Endodermal cell (in vitro differentiated cells): ENCODE measurements at regions not wholly inside any gene's neighbourhood (a gene's known extent, or its start where the extent isn't known, plus 50 kb on each side); places are given as distances from the start of the nearest gene placed in this dataset.

Experiments used
- DNase-seq: peaks from one replicate; pipeline ENCODE4 v3.0.0-alpha.2; 2017
- H3K27ac ChIP-seq: 2 replicates; pipeline ENCODE4 v1.5.1; 2013; ENCODE audit warnings: mild to moderate bottlenecking, low read depth, low read length, moderate library complexity
- H3K27me3 ChIP-seq: 2 replicates; pipeline ENCODE4 v1.6.1; 2013; ENCODE audit warnings: mild to moderate bottlenecking, low read length, moderate library complexity; ENCODE audit not compliant: insufficient read depth, control insufficient read depth, poor library complexity, severe bottlenecking
- H3K36me3 ChIP-seq: 2 replicates; pipeline ENCODE4 v1.7.0; 2013; ENCODE audit warnings: mild to moderate bottlenecking, low read length, moderate library complexity; ENCODE audit not compliant: control insufficient read depth, insufficient read depth
- H3K4me1 ChIP-seq: one replicate; pipeline ENCODE4 v1.7.0; 2013; ENCODE audit warnings: low read length; ENCODE audit not compliant: control insufficient read depth, insufficient read depth
- H3K4me3 ChIP-seq: 2 replicates; pipeline ENCODE4 v1.5.1; 2013; ENCODE audit warnings: mild to moderate bottlenecking, low read length, moderate library complexity
- H3K9ac ChIP-seq: 2 replicates; pipeline ENCODE4 v1.6.1; 2013; ENCODE audit warnings: mild to moderate bottlenecking, low read length, moderate library complexity; ENCODE audit not compliant: poor library complexity, severe bottlenecking; ENCODE audit errors: extremely low read depth
- H3K9me3 ChIP-seq: 2 replicates; pipeline ENCODE4 v1.6.1; 2013; ENCODE audit warnings: mild to moderate bottlenecking, low read length, moderate library complexity; ENCODE audit not compliant: control insufficient read depth
- H3K27ac Mint-ChIP-seq: 2 replicates; pipeline ENCODE4 v1.8.0; 2020; ENCODE audit warnings: mixed read lengths
- H3K27me3 Mint-ChIP-seq: 2 replicates; pipeline ENCODE4 v1.8.0; 2021; ENCODE audit warnings: mild to moderate bottlenecking, mixed read lengths; ENCODE audit not compliant: insufficient read depth
- H3K36me3 Mint-ChIP-seq: 2 replicates; pipeline ENCODE4 v1.8.0; 2020; ENCODE audit warnings: low read depth, mixed read lengths
- H3K4me1 Mint-ChIP-seq: 2 replicates; pipeline ENCODE4 v1.8.0; 2020; ENCODE audit warnings: mixed read lengths
- H3K4me3 Mint-ChIP-seq: 2 replicates; pipeline ENCODE4 v1.8.0; 2020; ENCODE audit warnings: mild to moderate bottlenecking, moderate library complexity, mixed read lengths
- H3K9me3 Mint-ChIP-seq: 2 replicates; pipeline ENCODE4 v1.8.0; 2020; ENCODE audit warnings: mild to moderate bottlenecking, mixed read lengths
- CTCF ChIP-seq: fragments of 200-600 bp; sonication (generic); conservative IDR thresholded peaks from 2 replicates; pipeline ENCODE4 v1.5.0; 2021; ENCODE audit warnings: antibody characterized with exemption, mild to moderate bottlenecking
- WGBS, 2 experiments: methylation state at CpG; one replicate each; pipeline versions ENCODE4 v1.1.5 to v1.1.7; 2013; ENCODE audit warnings: missing lambda C conversion rate in 2 of 2, mixed read lengths in 1 of 2; ENCODE audit not compliant: insufficient coverage in 1 of 2, insufficient read length in 1 of 2; 5-methylcytosine and 5-hydroxymethylcytosine counted together

DNA sequence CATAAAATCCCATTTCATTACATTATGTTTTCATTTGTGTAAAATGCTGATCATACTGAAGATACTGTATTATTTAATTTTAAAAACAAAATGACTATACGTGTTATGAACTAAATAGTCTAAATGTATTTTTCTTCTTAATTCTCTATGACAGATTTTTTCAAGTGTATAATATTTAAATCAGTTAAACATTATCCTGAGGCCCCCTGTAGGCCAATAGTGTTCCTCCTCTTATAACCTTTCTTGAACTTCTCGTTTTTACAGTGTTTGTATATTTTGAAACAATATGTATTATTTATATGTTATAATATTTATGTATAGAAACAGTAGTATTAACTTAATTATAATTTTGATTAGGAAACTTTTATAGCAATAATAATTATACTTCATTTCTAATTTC is 151.1 kb upstream of the CHORDC1 start:
- H3K9ac ChIP-seq, result no peak overlapping the region
- no peak overlapping the region for H3K27ac ChIP-seq
- no peak for DNase-seq
- Mint-ChIP-seq H3K4me3 (no peak overlapping the region), H3K27me3 (no peaks in the 10 kb centered on the region), H3K27ac (no peak overlapping the region), H3K36me3 (no peaks in the 10 kb centered on the region), H3K4me1 (no peaks in the 10 kb centered on the region), H3K9me3 (no peaks in the 10 kb centered on the region)
- TF ChIP-seq CTCF, result peak; percentile 62
- H3K27me3 ChIP-seq, result no peaks in the 10 kb centered on the region
- no peaks in the 10 kb centered on the region for H3K9me3 ChIP-seq
- H3K36me3 ChIP-seq, result no peaks in the 10 kb centered on the region
- WGBS, 2 experiments, result no CpG with 5 or more reads among the region's 2 CpGs
- H3K4me3 ChIP-seq, result no peak overlapping the region
- H3K4me1 ChIP-seq, result no peaks in the 10 kb centered on the region

DNA sequence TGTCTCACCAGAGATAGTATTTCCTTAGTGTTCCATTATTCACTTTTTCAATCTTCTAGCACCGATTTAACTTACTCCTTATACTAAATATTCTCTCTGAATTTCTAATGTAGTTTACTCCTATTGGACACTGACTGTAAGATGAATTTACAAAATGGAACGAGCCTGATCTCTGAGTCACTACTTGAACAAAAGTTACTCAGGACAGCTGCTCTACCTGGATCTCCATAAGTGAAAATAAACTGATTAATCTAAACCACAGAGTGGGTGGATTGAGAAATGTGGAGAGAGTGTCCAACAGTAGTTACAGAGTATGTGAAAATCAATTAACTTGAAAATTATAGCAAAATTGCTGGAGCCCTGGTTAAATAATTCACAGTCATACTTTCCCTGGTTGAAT is 141.7 kb upstream of the CHORDC1 start:
- peaks cover 4% of the 10 kb centered on the region for H3K27me3 ChIP-seq
- no peaks in the 10 kb centered on the region for H3K9me3 ChIP-seq
- H3K36me3 ChIP-seq, result no peaks in the 10 kb centered on the region
- no peak overlapping the region for H3K9ac ChIP-seq
- H3K4me3 ChIP-seq, result no peak overlapping the region
- H3K4me1 Mint-ChIP-seq, result peaks cover 8% of the 10 kb centered on the region
- 86% methylated on average over 2 of the region's 2 CpGs; no CpG with 5 or more reads in 1 of the 2 experiments for WGBS, 2 experiments
- no peak overlapping the region for H3K27ac Mint-ChIP-seq
- no peak for DNase-seq
- H3K27me3 Mint-ChIP-seq, result no peaks in the 10 kb centered on the region
- TF ChIP-seq CTCF, result no peak
- H3K27ac ChIP-seq, result no peak overlapping the region
- H3K9me3 Mint-ChIP-seq, result no peaks in the 10 kb centered on the region
- H3K36me3 Mint-ChIP-seq, result no peaks in the 10 kb centered on the region
- no peaks in the 10 kb centered on the region for H3K4me1 ChIP-seq
- no peak overlapping the region for H3K4me3 Mint-ChIP-seq

DNA sequence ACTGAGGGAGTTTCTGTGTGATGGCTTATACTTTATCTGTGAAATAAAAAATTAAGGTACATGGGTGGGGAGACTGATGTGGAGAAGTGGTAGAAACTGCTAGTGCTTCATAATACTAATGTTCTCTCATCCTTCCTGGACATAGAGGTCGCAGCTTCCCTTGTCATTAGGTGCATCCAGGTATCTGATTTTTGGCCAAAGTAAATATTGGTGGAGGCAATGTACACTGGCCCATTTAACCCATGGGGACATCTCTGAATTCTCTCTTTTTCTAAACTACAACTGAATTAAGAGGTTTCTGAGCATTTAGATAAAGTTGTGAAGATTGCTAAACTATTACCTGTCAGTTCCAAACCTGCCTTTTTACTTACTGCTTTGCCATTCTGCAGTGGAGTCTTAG is 140.9 kb upstream of the CHORDC1 start:
- Histone ChIP-seq H3K9me3 (no peaks in the 10 kb centered on the region), H3K36me3 (no peaks in the 10 kb centered on the region), H3K4me3 (no peak overlapping the region), H3K9ac (no peak overlapping the region), H3K4me1 (no peaks in the 10 kb centered on the region), H3K27ac (no peak overlapping the region), H3K27me3 (peaks cover 4% of the 10 kb centered on the region)
- Mint-ChIP-seq H3K9me3 (no peaks in the 10 kb centered on the region), H3K27ac (no peak overlapping the region), H3K27me3 (no peaks in the 10 kb centered on the region), H3K4me3 (no peak overlapping the region), H3K36me3 (no peaks in the 10 kb centered on the region), H3K4me1 (peaks cover 8% of the 10 kb centered on the region)
- TF ChIP-seq CTCF, result no peak
- WGBS, 2 experiments, result 85% methylated on average over 1 of the region's 1 CpG; no CpG with 5 or more reads in 1 of the 2 experiments
- DNase-seq, result no peak
